Activated naive CD4-positive, alpha-beta T cell treated with anti-CD3 and anti-CD28 coated beads, Interleukin-2, amount 10 ng/mL, durations not matched to agents 7 days and 5 days (primary cell): ENCODE measurements at regions not wholly inside any gene's neighbourhood (a gene's known extent, or its start where the extent isn't known, plus 50 kb on each side); places are given as distances from the start of the nearest gene placed in this dataset.

ENCODE experiments used
- CTCF ChIA-PET: fragments of 350-600 bp; sonication (Branson Sonifier 250); formaldehyde crosslinking; loops from one replicate; lab custom pipeline; 2021; ENCODE audit warnings: antibody characterized with exemption; lab: Charles Lee
- DNase-seq: peaks from one replicate; pipeline ENCODE4 v3.0.0-alpha.2; 2020
- H3K27ac Mint-ChIP-seq: one replicate; pipeline ENCODE4 v1.8.0; 2021; ENCODE audit warnings: mild to moderate bottlenecking, moderate library complexity, mixed read lengths
- H3K27me3 Mint-ChIP-seq: one replicate; pipeline ENCODE4 v1.8.0; 2021; ENCODE audit warnings: mild to moderate bottlenecking, mixed read lengths
- H3K36me3 Mint-ChIP-seq: one replicate; pipeline ENCODE4 v1.8.0; 2021; ENCODE audit warnings: mixed read lengths
- H3K4me1 Mint-ChIP-seq: one replicate; pipeline ENCODE4 v1.8.0; 2021; ENCODE audit warnings: mixed read lengths
- H3K4me3 Mint-ChIP-seq: one replicate; pipeline ENCODE4 v1.8.0; 2021; ENCODE audit warnings: mild to moderate bottlenecking, moderate library complexity, mixed read lengths
- H3K9me3 Mint-ChIP-seq: one replicate; pipeline ENCODE4 v1.8.0; 2021; ENCODE audit warnings: mixed read lengths

- Mint-ChIP-seq H3K9me3 (peaks cover 3% of the 10 kb centered on the region), H3K27ac (no peak overlapping the region), H3K4me3 (no peak overlapping the region), H3K27me3 (no peaks in the 10 kb centered on the region), H3K36me3 (no peaks in the 10 kb centered on the region), H3K4me1 (no peaks in the 10 kb centered on the region)
- CTCF ChIA-PET, result no interaction called here
- no peak for DNase-seq
Observed at GRCh38 chr18:37684590-37684989, 119.0 kb upstream of the CELF4 start.

- Mint-ChIP-seq H3K9me3 (peaks cover 3% of the 10 kb centered on the region), H3K4me1 (no peaks in the 10 kb centered on the region), H3K4me3 (no peak overlapping the region), H3K27ac (no peak overlapping the region), H3K27me3 (no peaks in the 10 kb centered on the region), H3K36me3 (no peaks in the 10 kb centered on the region)
- CTCF ChIA-PET, result no interaction called here
- no peak for DNase-seq
Observed at GRCh38 chr18:37684183-37684582, 118.6 kb upstream of the CELF4 start.

GRCh38 chr18:37680911-37681310 lies 115.3 kb upstream of the CELF4 start:
- Mint-ChIP-seq H3K27me3 (no peaks in the 10 kb centered on the region), H3K4me3 (no peak overlapping the region), H3K36me3 (no peaks in the 10 kb centered on the region), H3K4me1 (no peaks in the 10 kb centered on the region), H3K9me3 (peaks cover 3% of the 10 kb centered on the region), H3K27ac (no peak overlapping the region)
- CTCF ChIA-PET, result no interaction called here
- no peak for DNase-seq

DNA sequence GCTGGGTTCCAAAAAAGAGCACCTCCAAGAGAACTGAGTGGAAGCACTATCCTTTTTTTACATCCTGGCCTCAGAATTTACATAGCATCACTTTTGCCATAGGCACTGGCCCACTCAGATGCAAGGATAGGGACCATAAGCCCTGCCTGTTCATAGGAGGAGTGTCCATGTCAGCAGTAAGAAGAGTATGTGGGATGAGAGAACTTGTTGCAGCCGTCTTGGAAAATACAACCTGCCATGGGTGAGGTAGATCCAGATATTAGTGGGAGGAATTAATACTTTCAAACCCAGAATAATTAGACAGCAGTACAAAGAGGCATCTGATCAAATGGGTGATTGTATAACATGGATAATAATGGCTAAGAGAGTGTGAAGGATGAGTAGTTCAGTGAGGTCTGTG lies 110.7 kb upstream of the CELF4 start:
- no peaks in the 10 kb centered on the region for H3K9me3 Mint-ChIP-seq
- no peak for DNase-seq
- no peaks in the 10 kb centered on the region for H3K36me3 Mint-ChIP-seq
- H3K27ac Mint-ChIP-seq, result no peak overlapping the region
- H3K4me3 Mint-ChIP-seq, result no peak overlapping the region
- no peaks in the 10 kb centered on the region for H3K27me3 Mint-ChIP-seq
- H3K4me1 Mint-ChIP-seq, result no peaks in the 10 kb centered on the region
- CTCF ChIA-PET, result no interaction called here

GRCh38 chr18:37675699-37676098 lies 110.1 kb upstream of the CELF4 start:
- Mint-ChIP-seq H3K36me3 (no peaks in the 10 kb centered on the region), H3K9me3 (peaks cover 1% of the 10 kb centered on the region), H3K4me3 (no peak overlapping the region), H3K4me1 (no peaks in the 10 kb centered on the region), H3K27me3 (no peaks in the 10 kb centered on the region), H3K27ac (no peak overlapping the region)
- DNase-seq, result no peak
- CTCF ChIA-PET, result no interaction called here

DNA sequence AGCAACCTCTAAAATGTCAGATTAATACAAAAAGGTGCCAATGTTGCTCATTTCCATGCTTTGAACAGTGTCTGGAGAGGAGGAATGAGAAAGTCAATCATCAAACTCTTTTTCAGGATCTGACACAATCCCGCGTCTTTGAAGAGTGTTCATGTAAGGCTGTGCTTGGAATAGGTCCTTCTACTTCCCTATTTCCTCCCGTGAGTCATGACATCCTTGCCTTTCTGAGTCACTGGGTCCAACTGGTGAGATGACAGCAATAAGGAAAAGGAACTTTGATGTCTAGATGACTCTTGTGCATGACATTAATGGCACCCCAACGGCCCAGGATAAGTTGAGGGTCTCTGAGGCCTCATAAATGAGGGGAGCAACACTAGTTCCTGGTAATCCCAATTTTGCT lies 109.0 kb upstream of the CELF4 start:
- no peak overlapping the region for H3K4me3 Mint-ChIP-seq
- H3K36me3 Mint-ChIP-seq, result no peaks in the 10 kb centered on the region
- no peak for DNase-seq
- no peaks in the 10 kb centered on the region for H3K4me1 Mint-ChIP-seq
- no peaks in the 10 kb centered on the region for H3K27me3 Mint-ChIP-seq
- CTCF ChIA-PET, result no interaction called here
- H3K27ac Mint-ChIP-seq, result no peak overlapping the region
- H3K9me3 Mint-ChIP-seq, result peaks cover 5% of the 10 kb centered on the region

DNA sequence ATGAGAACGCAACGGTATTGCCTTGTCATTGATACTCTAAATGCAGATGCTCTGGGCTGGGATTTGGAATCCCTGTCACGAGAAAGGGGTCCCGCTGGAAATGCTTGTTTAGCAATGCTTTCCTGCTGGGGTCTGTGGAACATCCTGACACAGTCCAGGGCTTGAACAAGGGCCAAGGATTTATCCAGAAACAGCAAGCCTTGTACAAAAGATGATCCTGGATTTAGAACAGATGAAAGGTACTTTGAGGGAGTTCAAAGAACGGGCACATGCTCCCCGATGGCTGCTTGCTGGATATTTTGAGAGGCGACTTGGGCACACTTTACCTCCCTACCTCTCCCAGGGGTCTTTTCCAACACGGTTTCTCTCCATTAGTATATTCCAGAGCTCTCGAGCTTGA lies 108.1 kb upstream of the CELF4 start:
- H3K27ac Mint-ChIP-seq, result no peak overlapping the region
- no peak for DNase-seq
- H3K36me3 Mint-ChIP-seq, result no peaks in the 10 kb centered on the region
- no peaks in the 10 kb centered on the region for H3K27me3 Mint-ChIP-seq
- H3K4me1 Mint-ChIP-seq, result no peaks in the 10 kb centered on the region
- H3K4me3 Mint-ChIP-seq, result no peak overlapping the region
- CTCF ChIA-PET, result interaction anchor here (0.7 kb wide), 1 partner anchor 94 kb away, joined by 3 read pairs; no protein-coding TSS in a partner anchor
- H3K9me3 Mint-ChIP-seq, result peaks cover 6% of the 10 kb centered on the region

GRCh38 chr18:37672932-37673595 lies 107.5 kb upstream of the CELF4 start:
- CTCF ChIA-PET, result no interaction called here

GRCh38 chr18:37672001-37672400 lies 106.4 kb upstream of the CELF4 start:
- H3K4me1 Mint-ChIP-seq, result no peaks in the 10 kb centered on the region
- no peaks in the 10 kb centered on the region for H3K27me3 Mint-ChIP-seq
- peaks cover 6% of the 10 kb centered on the region for H3K9me3 Mint-ChIP-seq
- no peaks in the 10 kb centered on the region for H3K36me3 Mint-ChIP-seq
- CTCF ChIA-PET, result no interaction called here
- no peak for DNase-seq
- no peak overlapping the region for H3K27ac Mint-ChIP-seq
- H3K4me3 Mint-ChIP-seq, result no peak overlapping the region

More at GRCh38 chr18:37672932-37673595, 107.5 kb upstream of the CELF4 start:
- no peaks in the 10 kb centered on the region for H3K4me1 Mint-ChIP-seq
- no peaks in the 10 kb centered on the region for H3K36me3 Mint-ChIP-seq
- peaks cover 6% of the 10 kb centered on the region for H3K9me3 Mint-ChIP-seq
- no peaks in the 10 kb centered on the region for H3K27me3 Mint-ChIP-seq
- no peak overlapping the region for H3K4me3 Mint-ChIP-seq
- DNase-seq, result no peak
- H3K27ac Mint-ChIP-seq, result no peak overlapping the region

DNA sequence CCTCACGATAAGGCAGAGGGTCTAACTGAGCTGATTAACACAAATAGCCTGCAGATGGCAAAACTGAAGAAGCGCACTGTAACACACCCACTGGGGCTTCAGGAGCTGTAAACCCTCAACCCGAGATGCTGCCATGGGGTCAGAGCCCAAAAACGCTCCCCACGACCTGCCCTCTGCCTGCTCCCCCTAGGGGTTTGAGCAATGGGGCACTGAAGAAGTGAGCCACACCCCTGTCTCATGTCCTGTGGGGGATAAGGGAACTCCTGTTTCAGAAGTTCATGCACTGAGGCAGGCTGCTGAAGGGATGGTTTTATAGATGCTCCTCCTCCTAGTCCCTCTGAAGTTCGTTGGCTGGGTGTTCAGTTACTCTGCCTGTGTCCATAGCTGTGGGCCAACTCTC lies 105.9 kb upstream of the CELF4 start:
- H3K27ac Mint-ChIP-seq, result no peak overlapping the region
- H3K27me3 Mint-ChIP-seq, result no peaks in the 10 kb centered on the region
- no peaks in the 10 kb centered on the region for H3K36me3 Mint-ChIP-seq
- CTCF ChIA-PET, result no interaction called here
- H3K4me3 Mint-ChIP-seq, result no peak overlapping the region
- no peak for DNase-seq
- no peaks in the 10 kb centered on the region for H3K4me1 Mint-ChIP-seq
- H3K9me3 Mint-ChIP-seq, result peaks cover 6% of the 10 kb centered on the region

- no peaks in the 10 kb centered on the region for H3K4me1 Mint-ChIP-seq
- H3K27ac Mint-ChIP-seq, result no peak overlapping the region
- peaks cover 6% of the 10 kb centered on the region for H3K9me3 Mint-ChIP-seq
- CTCF ChIA-PET, result no interaction called here
- no peaks in the 10 kb centered on the region for H3K27me3 Mint-ChIP-seq
- H3K4me3 Mint-ChIP-seq, result no peak overlapping the region
- no peaks in the 10 kb centered on the region for H3K36me3 Mint-ChIP-seq
- DNase-seq, result no peak
Observed at GRCh38 chr18:37671119-37671518, 105.5 kb upstream of the CELF4 start.

GRCh38 chr18:37669991-37670534 lies 104.5 kb upstream of the CELF4 start:
- peaks cover 6% of the 10 kb centered on the region for H3K9me3 Mint-ChIP-seq
- CTCF ChIA-PET, result no interaction called here
- no peak for DNase-seq
- no peaks in the 10 kb centered on the region for H3K36me3 Mint-ChIP-seq
- H3K4me3 Mint-ChIP-seq, result no peak overlapping the region
- no peaks in the 10 kb centered on the region for H3K4me1 Mint-ChIP-seq
- H3K27me3 Mint-ChIP-seq, result no peaks in the 10 kb centered on the region
- H3K27ac Mint-ChIP-seq, result no peak overlapping the region

DNA sequence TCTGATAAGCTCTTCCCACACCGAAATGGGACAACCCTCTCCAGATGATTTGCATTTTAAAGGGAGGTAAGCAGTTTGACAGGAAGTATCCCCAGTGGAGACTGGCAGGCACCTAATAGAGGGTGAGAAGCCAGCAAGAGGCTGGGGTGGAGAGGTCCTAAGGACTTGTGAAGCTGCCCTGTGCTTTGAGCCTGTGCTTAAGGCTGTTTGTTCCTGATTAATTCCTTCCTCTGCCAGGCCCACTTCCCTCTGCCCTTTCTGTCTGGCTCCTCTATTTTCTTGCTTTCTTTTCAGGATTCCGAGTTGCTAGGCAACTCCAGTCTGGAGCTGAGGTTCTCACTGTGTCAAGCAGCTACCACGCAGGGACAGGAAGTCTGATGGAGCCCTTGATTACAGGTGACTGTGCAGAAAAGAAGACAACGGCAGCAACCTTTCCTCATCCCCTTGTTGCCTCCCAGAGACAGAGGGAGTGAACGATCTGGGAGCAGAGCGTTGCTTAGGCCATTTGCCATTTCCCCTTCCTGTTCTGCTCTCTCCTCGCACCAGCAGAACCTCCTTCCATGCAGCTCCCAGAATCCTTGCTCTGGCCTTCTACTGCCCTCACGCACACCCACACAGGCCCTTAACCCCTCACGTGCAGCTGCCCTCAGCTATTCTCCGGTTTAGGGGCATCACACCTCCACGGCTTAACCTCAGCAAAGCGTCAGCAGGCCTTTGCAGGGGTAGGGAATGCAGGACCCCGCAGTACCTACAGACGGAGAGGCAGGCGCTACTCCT lies 103.6 kb upstream of the CELF4 start:
- Mint-ChIP-seq H3K9me3 (peaks cover 6% of the 10 kb centered on the region), H3K27ac (no peak overlapping the region), H3K27me3 (no peaks in the 10 kb centered on the region), H3K4me3 (no peak overlapping the region), H3K36me3 (no peaks in the 10 kb centered on the region), H3K4me1 (no peaks in the 10 kb centered on the region)
- DNase-seq, result no peak
- CTCF ChIA-PET, result no interaction called here

DNA sequence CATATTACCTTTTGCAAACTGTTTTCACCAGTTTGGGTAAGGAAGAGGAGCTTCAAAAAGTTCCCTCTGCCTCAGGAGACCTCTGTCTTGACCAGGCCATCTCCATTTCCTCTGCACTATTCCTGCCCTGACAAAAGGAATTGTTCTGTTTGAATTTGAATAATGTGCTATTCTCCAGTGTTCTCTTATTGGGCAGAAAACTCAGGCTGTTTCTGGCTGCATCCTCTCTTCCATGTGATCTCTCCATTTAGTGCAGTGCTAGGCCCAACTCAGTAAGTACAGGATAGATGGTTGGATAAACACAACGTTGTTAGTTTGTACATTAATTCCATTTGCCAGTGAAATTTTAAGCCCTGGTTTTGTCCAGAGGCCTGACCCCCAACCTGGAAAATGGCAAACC lies 102.2 kb upstream of the CELF4 start:
- H3K9me3 Mint-ChIP-seq, result peaks cover 6% of the 10 kb centered on the region
- H3K4me3 Mint-ChIP-seq, result no peak overlapping the region
- H3K4me1 Mint-ChIP-seq, result no peaks in the 10 kb centered on the region
- CTCF ChIA-PET, result no interaction called here
- H3K36me3 Mint-ChIP-seq, result no peaks in the 10 kb centered on the region
- DNase-seq, result no peak
- no peak overlapping the region for H3K27ac Mint-ChIP-seq
- H3K27me3 Mint-ChIP-seq, result no peaks in the 10 kb centered on the region

- no peak for DNase-seq
- Mint-ChIP-seq H3K27me3 (no peaks in the 10 kb centered on the region), H3K4me1 (no peaks in the 10 kb centered on the region), H3K9me3 (peaks cover 6% of the 10 kb centered on the region), H3K36me3 (no peaks in the 10 kb centered on the region), H3K4me3 (no peak overlapping the region), H3K27ac (no peak overlapping the region)
- CTCF ChIA-PET, result no interaction called here
Observed at GRCh38 chr18:37666991-37667390, 101.4 kb upstream of the CELF4 start.
